NCI-H345 treated with DMSO at 0.1 percent for 48 hours (cell line): ENCODE measurements at regions not wholly inside any gene's neighbourhood (a gene's known extent, or its start where the extent isn't known, plus 50 kb on each side); places are given as distances from the start of the nearest gene placed in this dataset.
A peak's percentile ranks its signal among the peaks of the same experiment; 100 is the strongest.
"Not testable (repeated sequence)": the region's sequence is repeated elsewhere in the genome, so short reads cannot be mapped to it uniquely, and the experiment has no call there.

Experiments
- DNase-seq: peaks from one replicate; lab custom pipeline; 2025; ENCODE audit not compliant: unreplicated experiment; lab: John Stamatoyannopoulos, UW

- no peak for DNase-seq
Measured at GRCh38 chr4:89506866-89507491, 199.4 kb upstream of the GPRIN3 start.

- no peak for DNase-seq
Measured at GRCh38 chr4:89502581-89502980, 195.0 kb upstream of the GPRIN3 start.

- DNase-seq = no peak
Measured at GRCh38 chr4:89497517-89498308, 190.1 kb upstream of the GPRIN3 start.

- DNase-seq = no peak
Measured at GRCh38 chr4:89496851-89497250, 189.3 kb upstream of the GPRIN3 start.

- no peak for DNase-seq
Measured at GRCh38 chr4:89493367-89493766, 185.8 kb upstream of the GPRIN3 start.

- no peak for DNase-seq
Measured at GRCh38 chr4:89492581-89493071, 185.0 kb upstream of the GPRIN3 start.

GRCh38 chr4:89491761-89492160 lies 184.2 kb upstream of the GPRIN3 start:
- no peak for DNase-seq

GRCh38 chr4:89489921-89490431 lies 182.4 kb upstream of the GPRIN3 start:
- not testable (repeated sequence) for DNase-seq

- DNase-seq = no peak
Measured at GRCh38 chr4:89489338-89489771, 181.8 kb upstream of the GPRIN3 start.

GRCh38 chr4:89488736-89489135 lies 181.1 kb upstream of the GPRIN3 start:
- DNase-seq = no peak

- DNase-seq = no peak
Measured at GRCh38 chr4:89486673-89487072, 179.1 kb upstream of the GPRIN3 start.

- DNase-seq = no peak
Measured at GRCh38 chr4:89486042-89486441, 178.4 kb upstream of the GPRIN3 start.

- DNase-seq = no peak
Measured at GRCh38 chr4:89483833-89484232, 176.2 kb upstream of the GPRIN3 start.

- no peak for DNase-seq
Measured at GRCh38 chr4:89482926-89483595, 175.5 kb upstream of the GPRIN3 start.

- peak; percentile 39 for DNase-seq
Measured at GRCh38 chr4:89482251-89482650, 174.7 kb upstream of the GPRIN3 start.

GRCh38 chr4:89469930-89470375 lies 162.4 kb upstream of the GPRIN3 start:
- DNase-seq = no peak

- DNase-seq = no peak
Measured at GRCh38 chr4:89469516-89469915, 161.9 kb upstream of the GPRIN3 start.

GRCh38 chr4:89468602-89469001 lies 161.0 kb upstream of the GPRIN3 start:
- no peak for DNase-seq

- DNase-seq = no peak
Measured at GRCh38 chr4:89463341-89463740, 155.7 kb upstream of the GPRIN3 start.

GRCh38 chr4:89447543-89447942 lies 139.9 kb upstream of the GPRIN3 start:
- DNase-seq = no peak

- DNase-seq = no peak
Measured at GRCh38 chr4:89446193-89446592, 138.6 kb upstream of the GPRIN3 start.

- DNase-seq = no peak
Measured at GRCh38 chr4:89439533-89439932, 131.9 kb upstream of the GPRIN3 start.
